ENCODE measurements at regions not wholly inside any gene's neighbourhood (a gene's known extent, or its start where the extent isn't known, plus 50 kb on each side); places are given as distances from the start of the nearest gene placed in this dataset.
"Not testable (repeated sequence)": the region's sequence is repeated elsewhere in the genome, so short reads cannot be mapped to it uniquely, and the experiment has no call there.

DNA sequence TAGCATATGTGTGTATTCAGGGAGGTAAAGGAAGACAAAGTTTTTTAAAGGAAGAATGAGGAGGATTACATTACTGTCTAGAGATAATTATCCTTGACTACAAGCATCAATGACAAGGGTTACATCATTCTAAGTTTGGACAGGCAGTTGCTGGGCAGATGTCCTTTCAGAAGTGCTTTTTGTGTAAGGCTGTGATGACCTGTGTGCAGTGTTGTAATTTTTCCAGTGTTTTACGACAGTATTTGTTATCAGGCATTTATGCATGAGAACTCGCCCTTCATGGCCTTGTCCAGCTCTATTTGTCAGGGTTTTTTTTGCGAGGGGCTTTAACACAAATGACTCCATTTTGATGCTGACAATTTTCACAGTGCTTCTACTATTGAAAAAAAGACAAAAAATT lies 658.3 kb upstream of the NXPH2 start:
- ChIA-PET CTCF (no interaction called here), POLR2A (no interaction called here)
- no peaks in the 10 kb centered on the region for H3K36me3 ChIP-seq (ENCODE audit: control insufficient read depth, insufficient read depth, low read length)
- TF ChIP-seq, protein P1, sequence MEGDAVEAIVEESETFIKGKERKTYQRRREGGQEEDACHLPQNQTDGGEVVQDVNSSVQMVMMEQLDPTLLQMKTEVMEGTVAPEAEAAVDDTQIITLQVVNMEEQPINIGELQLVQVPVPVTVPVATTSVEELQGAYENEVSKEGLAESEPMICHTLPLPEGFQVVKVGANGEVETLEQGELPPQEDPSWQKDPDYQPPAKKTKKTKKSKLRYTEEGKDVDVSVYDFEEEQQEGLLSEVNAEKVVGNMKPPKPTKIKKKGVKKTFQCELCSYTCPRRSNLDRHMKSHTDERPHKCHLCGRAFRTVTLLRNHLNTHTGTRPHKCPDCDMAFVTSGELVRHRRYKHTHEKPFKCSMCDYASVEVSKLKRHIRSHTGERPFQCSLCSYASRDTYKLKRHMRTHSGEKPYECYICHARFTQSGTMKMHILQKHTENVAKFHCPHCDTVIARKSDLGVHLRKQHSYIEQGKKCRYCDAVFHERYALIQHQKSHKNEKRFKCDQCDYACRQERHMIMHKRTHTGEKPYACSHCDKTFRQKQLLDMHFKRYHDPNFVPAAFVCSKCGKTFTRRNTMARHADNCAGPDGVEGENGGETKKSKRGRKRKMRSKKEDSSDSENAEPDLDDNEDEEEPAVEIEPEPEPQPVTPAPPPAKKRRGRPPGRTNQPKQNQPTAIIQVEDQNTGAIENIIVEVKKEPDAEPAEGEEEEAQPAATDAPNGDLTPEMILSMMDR (IDR thresholded peaks at IDR 0.05; ENCODE audit: insufficient read depth, low read depth, low read length): no peak
- DNase-seq (ENCODE audit: low read depth): no peak
- no peaks in the 10 kb centered on the region for H3K27me3 ChIP-seq (ENCODE audit: control insufficient read depth, insufficient read depth, low read length)
- no peak overlapping the region for H3K4me3 ChIP-seq (ENCODE audit: low read depth, low read length)

DNA sequence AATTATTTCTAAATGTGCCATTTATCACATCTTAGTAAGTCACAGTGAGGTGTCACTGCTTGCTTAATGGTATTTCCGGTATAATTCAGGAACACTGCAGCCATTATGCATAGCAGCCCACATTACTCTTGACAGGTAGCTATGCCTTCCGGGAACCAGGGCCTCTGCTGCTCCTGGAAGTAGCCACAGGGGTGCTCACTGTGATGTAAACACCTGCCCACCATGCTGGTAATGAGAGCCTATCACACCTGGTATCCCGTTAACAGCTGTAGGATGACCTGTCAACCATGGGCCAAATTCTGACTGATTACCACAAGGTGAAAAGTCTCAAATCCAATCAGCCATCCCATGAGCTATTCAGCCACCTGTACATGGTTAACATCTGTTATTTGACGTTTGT lies 647.0 kb upstream of the NXPH2 start:
- Histone ChIP-seq H3K27me3 (ENCODE audit: control insufficient read depth, insufficient read depth, low read length) (no peaks in the 10 kb centered on the region), H3K36me3 (ENCODE audit: control insufficient read depth, insufficient read depth, low read length) (no peaks in the 10 kb centered on the region), H3K4me3 (ENCODE audit: low read depth, low read length) (no peak overlapping the region)
- TF ChIP-seq, protein P1 (IDR thresholded peaks at IDR 0.05; ENCODE audit: insufficient read depth, low read depth, low read length): no peak
- POLR2A ChIA-PET: no interaction called here
- CTCF ChIA-PET: no interaction called here
- no peak for DNase-seq (ENCODE audit: low read depth)

DNA sequence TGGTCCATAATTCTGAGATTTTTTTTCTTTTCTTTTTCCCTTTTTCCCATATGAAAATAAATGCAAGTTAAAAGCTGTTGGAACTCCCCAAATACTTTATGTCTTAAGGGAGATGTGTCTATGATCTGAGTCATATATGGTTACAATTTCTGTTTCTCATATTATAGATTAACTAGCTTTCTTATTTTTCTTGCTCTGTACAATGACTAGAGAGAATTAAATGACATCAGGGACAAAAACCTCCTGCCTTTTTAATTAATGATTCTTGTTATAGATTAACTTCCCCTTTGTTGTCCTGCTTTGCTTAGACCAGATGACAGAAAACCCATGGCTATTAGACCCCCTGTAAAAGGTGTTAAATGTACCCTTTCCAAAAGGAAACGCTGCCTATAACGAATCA lies 643.9 kb upstream of the NXPH2 start:
- ChIA-PET CTCF (no interaction called here), POLR2A (no interaction called here)
- H3K4me3 ChIP-seq (ENCODE audit: low read depth, low read length): no peak overlapping the region
- TF ChIP-seq, protein P1 (IDR thresholded peaks at IDR 0.05; ENCODE audit: insufficient read depth, low read depth, low read length): no peak
- no peak for DNase-seq (ENCODE audit: low read depth)
- no peaks in the 10 kb centered on the region for H3K27me3 ChIP-seq (ENCODE audit: control insufficient read depth, insufficient read depth, low read length)
- no peaks in the 10 kb centered on the region for H3K36me3 ChIP-seq (ENCODE audit: control insufficient read depth, insufficient read depth, low read length)

DNA sequence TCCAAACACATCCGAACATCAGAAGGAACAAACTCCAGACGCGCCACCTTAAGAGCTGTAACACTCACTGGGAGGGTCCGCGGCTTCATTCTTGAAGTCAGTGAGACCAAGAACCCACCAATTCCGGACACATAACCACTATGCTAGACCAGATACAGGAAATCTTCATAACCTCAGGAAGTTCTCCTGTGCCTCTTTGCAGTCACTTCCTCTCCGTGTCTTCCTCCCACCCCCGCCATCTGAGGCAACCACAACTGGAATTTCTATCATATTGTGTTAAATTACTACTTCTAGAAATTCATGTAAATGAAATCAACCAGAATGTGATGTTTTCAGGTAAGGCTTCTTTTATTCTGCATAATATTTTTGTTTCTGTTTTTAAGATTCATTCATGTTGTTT lies 631.0 kb upstream of the NXPH2 start:
- TF ChIP-seq, protein P1 (IDR thresholded peaks at IDR 0.05; ENCODE audit: insufficient read depth, low read depth, low read length): no peak
- DNase-seq (ENCODE audit: low read depth): no peak
- H3K27me3 ChIP-seq (ENCODE audit: control insufficient read depth, insufficient read depth, low read length): no peaks in the 10 kb centered on the region
- no peak overlapping the region for H3K4me3 ChIP-seq (ENCODE audit: low read depth, low read length)
- ChIA-PET CTCF (no interaction called here), POLR2A (no interaction called here)
- H3K36me3 ChIP-seq (ENCODE audit: control insufficient read depth, insufficient read depth, low read length): no peaks in the 10 kb centered on the region

DNA sequence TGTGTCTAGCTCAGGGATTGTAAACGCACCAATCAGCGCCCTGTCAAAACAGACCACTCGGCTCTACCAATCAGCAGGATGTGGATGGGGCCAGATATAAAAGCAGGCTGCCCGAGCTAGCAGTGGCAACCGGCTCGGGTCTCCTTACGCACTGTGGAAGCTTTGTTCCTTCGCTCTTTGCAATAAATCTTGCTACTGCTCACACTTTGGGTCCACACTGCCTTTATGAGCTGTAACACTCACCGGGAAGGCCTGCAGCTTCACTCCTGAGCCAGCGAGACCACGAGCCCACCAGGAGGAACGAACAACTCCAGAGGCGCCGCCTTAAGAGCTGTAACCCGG lies 630.6 kb upstream of the NXPH2 start:
- CTCF ChIA-PET; POLR2A ChIA-PET; DNase-seq (ENCODE audit: low read depth); H3K4me3 ChIP-seq (ENCODE audit: low read depth, low read length); H3K36me3 ChIP-seq (ENCODE audit: control insufficient read depth, insufficient read depth, low read length); H3K27me3 ChIP-seq (ENCODE audit: control insufficient read depth, insufficient read depth, low read length): not testable (repeated sequence)

DNA sequence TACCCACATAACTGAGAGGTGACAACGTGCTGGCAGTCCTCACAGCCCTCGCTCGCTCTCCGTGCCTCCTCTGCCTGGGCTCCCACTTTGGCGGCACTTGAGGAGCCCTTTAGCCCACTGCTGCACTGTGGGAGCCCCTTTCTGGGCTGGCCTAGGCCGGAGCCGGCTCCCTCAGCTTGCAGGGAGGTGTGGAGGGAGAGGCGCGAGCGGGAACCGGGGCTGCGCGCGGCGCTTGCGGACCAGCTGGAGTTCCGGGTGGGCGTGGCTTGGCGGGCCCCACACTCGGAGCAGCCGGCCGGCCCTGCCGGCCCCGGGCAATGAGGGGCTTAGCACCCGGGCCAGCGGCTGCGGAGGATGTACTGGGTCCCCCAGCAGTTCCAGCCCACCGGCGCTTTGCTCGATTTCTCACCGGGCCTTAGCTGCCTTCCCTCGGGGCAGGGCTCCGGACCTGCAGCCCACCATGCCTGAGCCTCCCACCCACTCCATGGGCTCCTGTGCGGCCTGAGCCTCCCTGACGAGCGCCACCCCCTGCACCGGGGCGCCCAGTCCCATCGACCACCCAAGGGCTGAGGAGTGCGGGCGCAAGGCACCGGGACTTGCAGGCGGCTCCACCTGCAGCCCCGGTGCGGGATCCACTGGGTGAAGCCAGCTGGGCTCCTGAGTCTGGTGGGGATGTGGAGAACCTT lies 630.1 kb upstream of the NXPH2 start:
- CTCF ChIA-PET; H3K36me3 ChIP-seq (ENCODE audit: control insufficient read depth, insufficient read depth, low read length); H3K27me3 ChIP-seq (ENCODE audit: control insufficient read depth, insufficient read depth, low read length); DNase-seq (ENCODE audit: low read depth); H3K4me3 ChIP-seq (ENCODE audit: low read depth, low read length); POLR2A ChIA-PET: not testable (repeated sequence)

Data from BJ (cell line).